HFFc6 (cell line): ENCODE measurements at regions not wholly inside any gene's neighbourhood (a gene's known extent, or its start where the extent isn't known, plus 50 kb on each side); places are given as distances from the start of the nearest gene placed in this dataset.

Experiments
- DNase-seq: peaks from one replicate; pipeline ENCODE4 v3.0.0-alpha.2; 2018
- H3K27ac Mint-ChIP-seq: 2 replicates; pipeline ENCODE4 v1.8.0; 2020; ENCODE audit warnings: mild to moderate bottlenecking, mixed read lengths
- H3K27me3 Mint-ChIP-seq: 2 replicates; pipeline ENCODE4 v1.8.0; 2021; ENCODE audit warnings: mild to moderate bottlenecking, moderate library complexity, mixed read lengths; ENCODE audit not compliant: insufficient read depth
- H3K36me3 Mint-ChIP-seq: 2 replicates; pipeline ENCODE4 v1.8.0; 2021; ENCODE audit warnings: low read depth, mixed read lengths
- H3K4me1 Mint-ChIP-seq: 2 replicates; pipeline ENCODE4 v1.8.0; 2020; ENCODE audit warnings: low read depth, mixed read lengths
- H3K4me3 Mint-ChIP-seq: 2 replicates; pipeline ENCODE4 v1.8.0; 2020; ENCODE audit warnings: mild to moderate bottlenecking, moderate library complexity, mixed read lengths
- H3K9me3 Mint-ChIP-seq: 2 replicates; pipeline ENCODE4 v1.8.0; 2020; ENCODE audit warnings: mild to moderate bottlenecking, mixed read lengths
- TF ChIP-seq, protein P1 (sequence below): fragments of 200-600 bp; sonication (generic); IDR thresholded peaks from 2 replicates; pipeline ENCODE4 v1.5.0; 2021; ENCODE audit warnings: antibody characterized with exemption, mild to moderate bottlenecking

- Mint-ChIP-seq H3K4me1 (no peaks in the 10 kb centered on the region), H3K27me3 (no peaks in the 10 kb centered on the region), H3K4me3 (no peak overlapping the region), H3K27ac (no peak overlapping the region), H3K9me3 (peaks cover 51% of the 10 kb centered on the region), H3K36me3 (no peaks in the 10 kb centered on the region)
- no peak for DNase-seq
- TF ChIP-seq, protein P1, sequence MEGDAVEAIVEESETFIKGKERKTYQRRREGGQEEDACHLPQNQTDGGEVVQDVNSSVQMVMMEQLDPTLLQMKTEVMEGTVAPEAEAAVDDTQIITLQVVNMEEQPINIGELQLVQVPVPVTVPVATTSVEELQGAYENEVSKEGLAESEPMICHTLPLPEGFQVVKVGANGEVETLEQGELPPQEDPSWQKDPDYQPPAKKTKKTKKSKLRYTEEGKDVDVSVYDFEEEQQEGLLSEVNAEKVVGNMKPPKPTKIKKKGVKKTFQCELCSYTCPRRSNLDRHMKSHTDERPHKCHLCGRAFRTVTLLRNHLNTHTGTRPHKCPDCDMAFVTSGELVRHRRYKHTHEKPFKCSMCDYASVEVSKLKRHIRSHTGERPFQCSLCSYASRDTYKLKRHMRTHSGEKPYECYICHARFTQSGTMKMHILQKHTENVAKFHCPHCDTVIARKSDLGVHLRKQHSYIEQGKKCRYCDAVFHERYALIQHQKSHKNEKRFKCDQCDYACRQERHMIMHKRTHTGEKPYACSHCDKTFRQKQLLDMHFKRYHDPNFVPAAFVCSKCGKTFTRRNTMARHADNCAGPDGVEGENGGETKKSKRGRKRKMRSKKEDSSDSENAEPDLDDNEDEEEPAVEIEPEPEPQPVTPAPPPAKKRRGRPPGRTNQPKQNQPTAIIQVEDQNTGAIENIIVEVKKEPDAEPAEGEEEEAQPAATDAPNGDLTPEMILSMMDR: no peak
These were observed 798.9 kb upstream of the SALL3 start for GRCh38 chr18:78180741-78181140.

DNA sequence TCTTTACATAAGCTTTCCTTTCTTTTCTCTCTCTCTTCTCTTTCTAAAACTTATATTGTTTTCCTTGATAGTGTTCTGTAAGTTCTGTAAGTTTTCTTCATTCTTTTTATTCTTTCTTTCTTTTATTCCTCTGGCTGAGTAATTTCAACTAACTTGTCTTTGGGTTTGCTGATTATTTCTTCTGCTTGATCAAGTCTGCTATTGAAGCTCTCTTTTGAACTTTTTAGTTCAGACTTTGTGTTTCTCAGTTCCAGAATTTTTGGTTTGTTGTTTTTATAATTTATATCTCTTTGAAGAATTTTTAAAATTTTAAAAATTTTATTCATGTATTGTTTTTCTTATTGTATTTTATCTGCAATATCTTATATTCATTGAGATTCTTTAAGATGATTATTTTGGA lies 795.8 kb upstream of the SALL3 start:
- peaks cover 33% of the 10 kb centered on the region for H3K9me3 Mint-ChIP-seq
- no peaks in the 10 kb centered on the region for H3K4me1 Mint-ChIP-seq
- H3K27ac Mint-ChIP-seq: no peak overlapping the region
- TF ChIP-seq, protein P1: no peak
- H3K27me3 Mint-ChIP-seq: no peaks in the 10 kb centered on the region
- H3K36me3 Mint-ChIP-seq: no peaks in the 10 kb centered on the region
- no peak for DNase-seq
- H3K4me3 Mint-ChIP-seq: no peak overlapping the region

- peaks cover 4% of the 10 kb centered on the region; the same call in 1 of the 2 replicates for H3K36me3 Mint-ChIP-seq
- H3K9me3 Mint-ChIP-seq: peaks cover 47% of the 10 kb centered on the region
- TF ChIP-seq, protein P1: no peak
- no peaks in the 10 kb centered on the region; the same call in 1 of the 2 replicates for H3K27me3 Mint-ChIP-seq
- H3K4me1 Mint-ChIP-seq: no peaks in the 10 kb centered on the region
- H3K4me3 Mint-ChIP-seq: no peak overlapping the region
- H3K27ac Mint-ChIP-seq: no peak overlapping the region
- DNase-seq: no peak
These were observed 788.3 kb upstream of the SALL3 start for GRCh38 chr18:78191276-78191675.

DNA sequence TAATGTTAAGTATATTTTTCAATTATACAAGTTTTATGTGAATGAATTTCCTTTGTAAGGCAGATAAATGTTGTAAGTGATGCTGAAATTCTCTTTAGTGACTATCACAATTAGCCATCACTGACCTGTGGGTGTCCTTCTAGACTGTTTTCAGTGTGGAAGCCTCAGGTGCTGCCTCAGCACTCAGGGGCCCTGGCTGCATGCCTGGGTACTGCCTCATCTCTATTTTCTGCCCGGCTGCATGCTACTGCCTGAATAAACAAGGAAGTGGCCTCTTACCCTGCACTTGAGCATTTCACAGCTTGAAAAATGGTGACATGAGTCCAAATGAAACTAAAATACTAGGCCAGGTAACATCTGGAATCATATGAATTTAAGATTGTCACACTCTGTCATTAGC lies 787.6 kb upstream of the SALL3 start:
- no peaks in the 10 kb centered on the region; the same call in 1 of the 2 replicates for H3K27me3 Mint-ChIP-seq
- TF ChIP-seq, protein P1: no peak
- H3K4me3 Mint-ChIP-seq: no peak overlapping the region
- no peak for DNase-seq
- no peaks in the 10 kb centered on the region for H3K4me1 Mint-ChIP-seq
- no peak overlapping the region for H3K27ac Mint-ChIP-seq
- H3K36me3 Mint-ChIP-seq: peaks cover 4% of the 10 kb centered on the region; the same call in 1 of the 2 replicates
- H3K9me3 Mint-ChIP-seq: peaks cover 48% of the 10 kb centered on the region

GRCh38 chr18:78196280-78196679 lies 783.3 kb upstream of the SALL3 start:
- H3K9me3 Mint-ChIP-seq: peaks cover 56% of the 10 kb centered on the region
- no peaks in the 10 kb centered on the region for H3K4me1 Mint-ChIP-seq
- TF ChIP-seq, protein P1: no peak
- no peaks in the 10 kb centered on the region; the same call in 1 of the 2 replicates for H3K27me3 Mint-ChIP-seq
- H3K4me3 Mint-ChIP-seq: no peak overlapping the region
- H3K36me3 Mint-ChIP-seq: peaks cover 7% of the 10 kb centered on the region
- no peak for DNase-seq
- H3K27ac Mint-ChIP-seq: no peak overlapping the region

- no peak for DNase-seq
- TF ChIP-seq, protein P1: no peak
- peaks cover 62% of the 10 kb centered on the region for H3K9me3 Mint-ChIP-seq
- H3K27me3 Mint-ChIP-seq: no peaks in the 10 kb centered on the region
- no peak overlapping the region for H3K27ac Mint-ChIP-seq
- peaks cover 7% of the 10 kb centered on the region for H3K36me3 Mint-ChIP-seq
- H3K4me3 Mint-ChIP-seq: no peak overlapping the region
- H3K4me1 Mint-ChIP-seq: no peaks in the 10 kb centered on the region
These were observed 780.6 kb upstream of the SALL3 start for GRCh38 chr18:78199002-78199401.
